Gastroesophageal sphincter (tissue), 3 donors: ENCODE measurements at regions not wholly inside any gene's neighbourhood (a gene's known extent, or its start where the extent isn't known, plus 50 kb on each side); places are given as distances from the start of the nearest gene placed in this dataset.

ENCODE experiments used
- POLR2A ChIP-seq, 2 donors: fragments of 450-650 bp; IDR thresholded peaks; one replicate each; pipeline ENCODE4 v1.6.1; 2017; ENCODE audit warnings: antibody characterized with exemption in 2 of 2, mild to moderate bottlenecking in 2 of 2, moderate library complexity in 1 of 2
- TF ChIP-seq, protein P1 (sequence below), 4 experiments: fragments of 200-600 bp in 2 of 4; fragments of 450-650 bp in 2 of 4; sonication (generic) in 1 of 4; IDR thresholded peaks; one replicate each; pipeline ENCODE4 v1.5.1; 2017 to 2019; ENCODE audit warnings: antibody characterized with exemption in 4 of 4, mild to moderate bottlenecking in 2 of 4, moderate library complexity in 2 of 4

DNA sequence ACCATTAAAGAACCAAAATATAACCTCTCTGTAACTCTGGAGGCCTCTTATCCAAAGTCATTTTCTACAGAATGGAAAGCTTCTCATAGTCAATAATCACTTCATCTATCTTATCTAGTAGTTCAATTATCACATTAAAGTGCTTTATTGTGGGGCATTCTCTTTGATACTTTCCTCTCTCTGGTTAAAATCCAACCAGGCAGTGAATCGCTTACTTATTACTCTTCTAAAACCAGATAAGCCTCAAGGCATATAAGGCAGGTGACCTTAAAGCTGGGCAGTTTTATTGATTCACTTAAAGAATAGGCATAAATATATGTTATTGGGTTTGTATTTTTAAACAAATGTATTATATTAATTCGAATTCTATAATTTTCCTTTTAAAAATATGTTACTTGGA, 2162.1 kb upstream of the TENM3 start:
- TF ChIP-seq, protein P1, sequence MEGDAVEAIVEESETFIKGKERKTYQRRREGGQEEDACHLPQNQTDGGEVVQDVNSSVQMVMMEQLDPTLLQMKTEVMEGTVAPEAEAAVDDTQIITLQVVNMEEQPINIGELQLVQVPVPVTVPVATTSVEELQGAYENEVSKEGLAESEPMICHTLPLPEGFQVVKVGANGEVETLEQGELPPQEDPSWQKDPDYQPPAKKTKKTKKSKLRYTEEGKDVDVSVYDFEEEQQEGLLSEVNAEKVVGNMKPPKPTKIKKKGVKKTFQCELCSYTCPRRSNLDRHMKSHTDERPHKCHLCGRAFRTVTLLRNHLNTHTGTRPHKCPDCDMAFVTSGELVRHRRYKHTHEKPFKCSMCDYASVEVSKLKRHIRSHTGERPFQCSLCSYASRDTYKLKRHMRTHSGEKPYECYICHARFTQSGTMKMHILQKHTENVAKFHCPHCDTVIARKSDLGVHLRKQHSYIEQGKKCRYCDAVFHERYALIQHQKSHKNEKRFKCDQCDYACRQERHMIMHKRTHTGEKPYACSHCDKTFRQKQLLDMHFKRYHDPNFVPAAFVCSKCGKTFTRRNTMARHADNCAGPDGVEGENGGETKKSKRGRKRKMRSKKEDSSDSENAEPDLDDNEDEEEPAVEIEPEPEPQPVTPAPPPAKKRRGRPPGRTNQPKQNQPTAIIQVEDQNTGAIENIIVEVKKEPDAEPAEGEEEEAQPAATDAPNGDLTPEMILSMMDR (IDR thresholded peaks at IDR 0.05): no peak
- no peak for TF ChIP-seq POLR2A (IDR thresholded peaks at IDR 0.05)
